NCI-H510A (cell line): ENCODE measurements at regions not wholly inside any gene's neighbourhood (a gene's known extent, or its start where the extent isn't known, plus 50 kb on each side); places are given as distances from the start of the nearest gene placed in this dataset.
"Not testable (repeated sequence)": the region's sequence is repeated elsewhere in the genome, so short reads cannot be mapped to it uniquely, and the experiment has no call there.

ENCODE experiments used
- DNase-seq: peaks from one replicate; lab custom pipeline; 2025; lab: John Stamatoyannopoulos, UW

- DNase-seq = no peak
Measured at GRCh38 chr2:234898534-234899053, 53.2 kb upstream of the SH3BP4 start.

- DNase-seq = not testable (repeated sequence)
Measured at GRCh38 chr2:234888442-234888841, 63.4 kb upstream of the SH3BP4 start.

GRCh38 chr2:234887195-234887594 is 64.6 kb upstream of the SH3BP4 start:
- DNase-seq = no peak

GRCh38 chr2:234885886-234886285 is 65.9 kb upstream of the SH3BP4 start:
- DNase-seq = no peak

GRCh38 chr2:234885118-234885517 is 66.7 kb upstream of the SH3BP4 start:
- no peak for DNase-seq

GRCh38 chr2:234884591-234884990 is 67.2 kb upstream of the SH3BP4 start:
- no peak for DNase-seq

- DNase-seq = no peak
Measured at GRCh38 chr2:234881413-234882241, 70.2 kb upstream of the SH3BP4 start.

- DNase-seq = no peak
Measured at GRCh38 chr2:234880551-234881211, 71.1 kb upstream of the SH3BP4 start.

- DNase-seq = no peak
Measured at GRCh38 chr2:234879671-234880455, 72.0 kb upstream of the SH3BP4 start.

GRCh38 chr2:234876621-234877020 is 75.2 kb upstream of the SH3BP4 start:
- DNase-seq = not testable (repeated sequence)

GRCh38 chr2:234874347-234875046 is 77.3 kb upstream of the SH3BP4 start:
- no peak for DNase-seq

- DNase-seq = no peak
Measured at GRCh38 chr2:234873828-234874173, 78.0 kb upstream of the SH3BP4 start.

GRCh38 chr2:234873103-234873827 is 78.6 kb upstream of the SH3BP4 start:
- no peak for DNase-seq

- DNase-seq = no peak
Measured at GRCh38 chr2:234869969-234870368, 81.8 kb upstream of the SH3BP4 start.

GRCh38 chr2:234869164-234869563 is 82.7 kb upstream of the SH3BP4 start:
- no peak for DNase-seq

- no peak for DNase-seq
Measured at GRCh38 chr2:234867882-234868285, 83.9 kb upstream of the SH3BP4 start.

GRCh38 chr2:234865586-234865985 is 86.2 kb upstream of the SH3BP4 start:
- DNase-seq = no peak

GRCh38 chr2:234865040-234865439 is 86.8 kb upstream of the SH3BP4 start:
- DNase-seq = no peak

GRCh38 chr2:234864506-234864905 is 87.3 kb upstream of the SH3BP4 start:
- no peak for DNase-seq

GRCh38 chr2:234863043-234863934 is 88.5 kb upstream of the SH3BP4 start:
- no peak for DNase-seq
